Activated CD4-positive, alpha-beta T cell treated with anti-CD3 and anti-CD28 coated beads for 1 hour (primary cell): ENCODE measurements at regions not wholly inside any gene's neighbourhood (a gene's known extent, or its start where the extent isn't known, plus 50 kb on each side); places are given as distances from the start of the nearest gene placed in this dataset.

Source experiments
- DNase-seq: peaks from one replicate; pipeline ENCODE4 v3.0.0-alpha.2; 2020

- no peak for DNase-seq
These were observed 92.1 kb upstream of the FAM3C start for GRCh38 chr7:121488111-121488650.

GRCh38 chr7:121486590-121486989, 90.5 kb upstream of the FAM3C start:
- no peak for DNase-seq

GRCh38 chr7:121485467-121486243, 89.5 kb upstream of the FAM3C start:
- DNase-seq: no peak

- no peak for DNase-seq
These were observed 88.1 kb upstream of the FAM3C start for GRCh38 chr7:121484089-121484763.

- DNase-seq: no peak
These were observed 84.6 kb upstream of the FAM3C start for GRCh38 chr7:121480566-121481335.

GRCh38 chr7:121480058-121480457, 84.0 kb upstream of the FAM3C start:
- no peak for DNase-seq

GRCh38 chr7:121479466-121479865, 83.4 kb upstream of the FAM3C start:
- DNase-seq: no peak

GRCh38 chr7:121475806-121476205, 79.7 kb upstream of the FAM3C start:
- no peak for DNase-seq

- no peak for DNase-seq
These were observed 78.2 kb upstream of the FAM3C start for GRCh38 chr7:121474301-121474673.

- DNase-seq: no peak
These were observed 77.7 kb upstream of the FAM3C start for GRCh38 chr7:121473645-121474300.

- DNase-seq: no peak
These were observed 70.3 kb upstream of the FAM3C start for GRCh38 chr7:121466455-121466854.

GRCh38 chr7:121459148-121459547, 63.0 kb upstream of the FAM3C start:
- no peak for DNase-seq

GRCh38 chr7:121456785-121457359, 60.8 kb upstream of the FAM3C start:
- DNase-seq: no peak

- no peak for DNase-seq
These were observed 59.9 kb upstream of the FAM3C start for GRCh38 chr7:121456015-121456414.

- no peak for DNase-seq
These were observed 56.3 kb upstream of the FAM3C start for GRCh38 chr7:121452389-121452788.

- DNase-seq: no peak
These were observed 55.4 kb upstream of the FAM3C start for GRCh38 chr7:121451367-121452094.

GRCh38 chr7:121450631-121451198, 54.6 kb upstream of the FAM3C start:
- DNase-seq: no peak

- DNase-seq: no peak
These were observed 53.7 kb upstream of the FAM3C start for GRCh38 chr7:121449735-121450240.

- DNase-seq: no peak
These were observed 53.2 kb upstream of the FAM3C start for GRCh38 chr7:121449329-121449728.

- no peak for DNase-seq
These were observed 52.3 kb upstream of the FAM3C start for GRCh38 chr7:121448429-121448828.

- DNase-seq: no peak
These were observed 51.8 kb upstream of the FAM3C start for GRCh38 chr7:121447911-121448300.
